ENCODE measurements at regions not wholly inside any gene's neighbourhood (a gene's known extent, or its start where the extent isn't known, plus 50 kb on each side); places are given as distances from the start of the nearest gene placed in this dataset.

GRCh38 chr4:38430841-38431240 is 233.2 kb upstream of the KLF3 start:
- no peaks in the 10 kb centered on the region for H3K36me3 ChIP-seq
- no peak overlapping the region for H3K4me3 ChIP-seq
- H3K27ac ChIP-seq: no peak overlapping the region
- H3K27me3 ChIP-seq: no peaks in the 10 kb centered on the region
- intact Hi-C loops (cut with DNase I): no loop called here
- WGBS, 2 donors: 97 to 100% methylated on average over 2 of the region's 2 CpGs
- DNase-seq: no peak
- H3K4me1 ChIP-seq: no peaks in the 10 kb centered on the region
- H3K9me3 ChIP-seq: no peaks in the 10 kb centered on the region
- TF ChIP-seq, protein P1, sequence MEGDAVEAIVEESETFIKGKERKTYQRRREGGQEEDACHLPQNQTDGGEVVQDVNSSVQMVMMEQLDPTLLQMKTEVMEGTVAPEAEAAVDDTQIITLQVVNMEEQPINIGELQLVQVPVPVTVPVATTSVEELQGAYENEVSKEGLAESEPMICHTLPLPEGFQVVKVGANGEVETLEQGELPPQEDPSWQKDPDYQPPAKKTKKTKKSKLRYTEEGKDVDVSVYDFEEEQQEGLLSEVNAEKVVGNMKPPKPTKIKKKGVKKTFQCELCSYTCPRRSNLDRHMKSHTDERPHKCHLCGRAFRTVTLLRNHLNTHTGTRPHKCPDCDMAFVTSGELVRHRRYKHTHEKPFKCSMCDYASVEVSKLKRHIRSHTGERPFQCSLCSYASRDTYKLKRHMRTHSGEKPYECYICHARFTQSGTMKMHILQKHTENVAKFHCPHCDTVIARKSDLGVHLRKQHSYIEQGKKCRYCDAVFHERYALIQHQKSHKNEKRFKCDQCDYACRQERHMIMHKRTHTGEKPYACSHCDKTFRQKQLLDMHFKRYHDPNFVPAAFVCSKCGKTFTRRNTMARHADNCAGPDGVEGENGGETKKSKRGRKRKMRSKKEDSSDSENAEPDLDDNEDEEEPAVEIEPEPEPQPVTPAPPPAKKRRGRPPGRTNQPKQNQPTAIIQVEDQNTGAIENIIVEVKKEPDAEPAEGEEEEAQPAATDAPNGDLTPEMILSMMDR (IDR thresholded peaks at IDR 0.05): no peak
- no peak for TF ChIP-seq POLR2A (IDR thresholded peaks at IDR 0.05)

DNA sequence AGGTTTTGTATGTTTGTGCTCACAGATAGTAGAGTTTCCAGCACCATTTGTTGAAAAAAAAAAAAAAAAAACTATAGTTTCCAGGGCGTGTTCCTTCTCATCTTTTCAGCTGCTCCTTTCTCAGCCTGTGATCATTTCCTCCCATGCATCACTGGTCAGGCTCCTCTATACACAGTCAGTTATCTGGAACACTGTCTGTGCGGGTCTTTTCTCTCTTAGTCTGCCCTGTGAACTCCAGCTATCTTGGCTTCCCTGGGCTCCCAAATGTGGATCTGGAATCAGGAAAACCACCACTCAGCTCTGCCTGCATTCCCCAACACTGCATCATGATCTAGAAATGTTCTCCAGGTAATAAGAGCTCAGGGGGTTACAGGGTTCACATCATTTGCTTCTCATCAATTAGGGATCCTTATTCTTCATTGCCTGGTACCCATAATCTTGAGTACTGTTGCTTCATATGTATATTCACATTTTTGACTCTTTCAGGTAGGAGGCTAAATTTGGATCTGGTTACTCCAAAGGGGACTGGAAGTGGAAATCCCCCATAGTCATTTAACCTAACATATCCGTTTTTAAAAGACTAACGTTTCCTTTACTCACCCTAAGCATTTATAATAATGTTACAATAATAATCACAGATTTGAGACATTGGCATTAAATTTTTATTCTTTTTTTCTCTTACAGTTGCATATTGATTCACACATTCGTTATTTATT is 221.8 kb upstream of the KLF3 start:
- no peak for TF ChIP-seq POLR2A (IDR thresholded peaks at IDR 0.05)
- TF ChIP-seq, protein P1 (IDR thresholded peaks at IDR 0.05): no peak
- DNase-seq: no peak
- intact Hi-C loops (cut with DNase I): no loop called here
- Histone ChIP-seq H3K27me3 (no peaks in the 10 kb centered on the region), H3K9me3 (peaks cover 0 to 13% (median 0%) of the 10 kb centered on the region in 3 donors), H3K36me3 (no peaks in the 10 kb centered on the region), H3K27ac (no peak overlapping the region), H3K4me1 (no peaks in the 10 kb centered on the region), H3K4me3 (no peak overlapping the region)
- WGBS, 2 donors: 76 to 77% methylated on average over 5 of the region's 5 CpGs

GRCh38 chr4:38449506-38450174 is 214.4 kb upstream of the KLF3 start:
- Histone ChIP-seq H3K9me3 (peaks cover 0 to 6% (median 0%) of the 10 kb centered on the region in 3 donors), H3K36me3 (no peaks in the 10 kb centered on the region), H3K27me3 (no peaks in the 10 kb centered on the region), H3K27ac (no peak overlapping the region), H3K4me3 (no peak overlapping the region), H3K4me1 (no peaks in the 10 kb centered on the region)
- intact Hi-C loops (cut with DNase I): no loop called here
- DNase-seq: no peak
- TF ChIP-seq, protein P1 (IDR thresholded peaks at IDR 0.05): no peak
- TF ChIP-seq POLR2A (IDR thresholded peaks at IDR 0.05): no peak
- 90 to 93% methylated on average over 6 to 7 of the region's 7 CpGs for whole genome bisulfite sequencing, 2 donors

DNA sequence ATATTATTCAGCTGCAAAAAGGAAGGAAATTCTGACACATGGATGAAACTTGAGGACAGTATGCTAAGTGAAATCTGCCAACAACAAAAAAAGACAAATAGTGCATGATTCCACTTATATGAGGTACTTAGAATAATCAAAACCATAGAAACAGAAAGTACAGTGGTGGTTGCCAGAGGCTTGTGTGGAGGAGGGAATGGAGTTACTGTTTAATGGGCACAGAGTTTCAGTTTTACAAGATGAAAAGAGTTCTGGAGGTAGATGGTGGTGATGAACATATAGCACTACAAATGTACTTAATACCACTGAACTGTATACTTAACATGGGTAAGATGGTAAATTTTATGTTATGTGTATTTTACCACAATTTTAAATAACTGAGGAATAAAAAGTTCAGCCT is 212.0 kb upstream of the KLF3 start:
- H3K4me1 ChIP-seq: peaks cover 0 to 22% (median 6%) of the 10 kb centered on the region in 3 donors

DNA sequence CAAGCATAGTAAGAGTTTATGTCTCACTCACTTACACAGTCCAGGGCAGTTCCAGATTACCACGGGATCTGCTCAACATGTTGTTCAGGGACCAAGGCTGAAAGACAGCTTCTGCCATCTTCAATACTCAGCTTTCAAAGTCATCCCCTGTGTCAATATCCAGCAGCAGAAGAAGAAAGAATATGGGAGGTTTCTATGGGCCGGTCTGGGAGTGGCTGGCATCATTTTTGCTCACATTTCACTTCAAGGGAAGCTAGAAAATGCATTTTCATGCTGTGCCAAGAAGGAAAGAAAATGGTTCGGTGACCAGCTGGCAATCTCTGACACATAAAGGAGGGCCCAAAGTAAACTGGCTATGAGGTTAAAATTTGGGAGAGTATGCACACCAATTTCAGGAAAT is 211.5 kb upstream of the KLF3 start:
- TF ChIP-seq, protein P1 (IDR thresholded peaks at IDR 0.05): no peak
- no peak for TF ChIP-seq POLR2A (IDR thresholded peaks at IDR 0.05)
- WGBS, 2 donors: 33 to 47% methylated on average over 2 to 3 of the region's 3 CpGs
- H3K4me1 ChIP-seq: peaks cover 0 to 22% (median 6%) of the 10 kb centered on the region in 3 donors
- no peaks in the 10 kb centered on the region for H3K36me3 ChIP-seq
- intact Hi-C loops (cut with DNase I): no loop called here
- no peak for DNase-seq
- peaks cover 0 to 6% (median 0%) of the 10 kb centered on the region in 3 donors for H3K9me3 ChIP-seq
- H3K27me3 ChIP-seq: no peaks in the 10 kb centered on the region
- H3K27ac ChIP-seq: no peak overlapping the region
- no peak overlapping the region for H3K4me3 ChIP-seq

More for the DNA sequence above, 212.0 kb upstream of the KLF3 start:
- no peak for DNase-seq
- no peak for TF ChIP-seq POLR2A (IDR thresholded peaks at IDR 0.05)
- TF ChIP-seq, protein P1 (IDR thresholded peaks at IDR 0.05): no peak
- Histone ChIP-seq H3K4me3 (no peak overlapping the region), H3K27me3 (no peaks in the 10 kb centered on the region), H3K27ac (no peak overlapping the region), H3K36me3 (no peaks in the 10 kb centered on the region), H3K9me3 (peaks cover 0 to 6% (median 0%) of the 10 kb centered on the region in 3 donors)
- intact Hi-C loops (cut with DNase I): no loop called here
